GM18519 (cell line): ENCODE measurements at regions not wholly inside any gene's neighbourhood (a gene's known extent, or its start where the extent isn't known, plus 50 kb on each side); places are given as distances from the start of the nearest gene placed in this dataset.
"Not testable (repeated sequence)": the region's sequence is repeated elsewhere in the genome, so short reads cannot be mapped to it uniquely, and the experiment has no call there.

Source experiments
- ATAC-seq: cut with Tn5 transposase; IDR thresholded peaks from one replicate; pipeline ENCODE4 v1.9.1; 2021; ENCODE audit warnings: mild to moderate bottlenecking, moderate library complexity; ENCODE audit not compliant: unreplicated experiment, low FRiP score

DNA sequence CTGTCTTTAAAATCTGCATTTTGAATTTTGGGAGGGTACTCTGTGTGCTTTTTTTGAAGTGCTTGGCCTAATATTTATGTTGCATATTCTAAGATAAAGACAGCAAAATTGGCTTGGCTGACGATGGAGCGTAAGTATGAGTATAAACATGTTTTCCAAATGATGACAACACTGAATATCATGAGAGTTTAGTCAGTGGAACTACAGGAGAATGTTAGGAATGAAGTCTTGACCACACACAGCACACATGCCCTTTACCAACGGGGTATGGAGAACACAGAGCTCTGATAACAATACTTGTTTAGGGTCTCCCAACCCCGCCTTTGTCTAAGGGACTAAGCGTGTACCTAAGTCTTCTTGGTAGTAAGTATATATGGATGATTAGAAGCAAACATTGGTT, 253.9 kb upstream of the FZD8 start:
- ATAC-seq = no peak

- no peak for ATAC-seq
Observed at GRCh38 chr10:35895331-35895730, 253.2 kb upstream of the FZD8 start.

DNA sequence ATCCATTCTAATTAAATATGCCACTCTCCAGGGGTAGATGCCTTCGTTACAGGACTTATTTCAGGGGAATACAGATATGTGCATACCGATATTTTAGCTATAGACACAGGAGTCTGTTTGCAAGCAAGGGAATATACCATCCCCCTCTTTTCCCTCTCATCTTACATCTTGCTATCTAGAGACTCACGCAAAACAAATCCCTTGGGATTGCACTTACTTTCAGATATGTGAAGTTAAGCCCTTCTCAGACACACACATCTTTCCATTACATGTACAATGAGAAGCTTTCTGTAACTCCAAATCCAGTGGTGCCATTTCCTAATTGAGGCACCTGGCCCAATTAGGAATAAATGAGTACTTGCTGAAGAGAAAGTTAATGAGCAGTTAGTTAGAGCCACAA, 250.4 kb upstream of the FZD8 start:
- ATAC-seq = no peak

- no peak for ATAC-seq
Observed at GRCh38 chr10:35890676-35891495, 248.8 kb upstream of the FZD8 start.

DNA sequence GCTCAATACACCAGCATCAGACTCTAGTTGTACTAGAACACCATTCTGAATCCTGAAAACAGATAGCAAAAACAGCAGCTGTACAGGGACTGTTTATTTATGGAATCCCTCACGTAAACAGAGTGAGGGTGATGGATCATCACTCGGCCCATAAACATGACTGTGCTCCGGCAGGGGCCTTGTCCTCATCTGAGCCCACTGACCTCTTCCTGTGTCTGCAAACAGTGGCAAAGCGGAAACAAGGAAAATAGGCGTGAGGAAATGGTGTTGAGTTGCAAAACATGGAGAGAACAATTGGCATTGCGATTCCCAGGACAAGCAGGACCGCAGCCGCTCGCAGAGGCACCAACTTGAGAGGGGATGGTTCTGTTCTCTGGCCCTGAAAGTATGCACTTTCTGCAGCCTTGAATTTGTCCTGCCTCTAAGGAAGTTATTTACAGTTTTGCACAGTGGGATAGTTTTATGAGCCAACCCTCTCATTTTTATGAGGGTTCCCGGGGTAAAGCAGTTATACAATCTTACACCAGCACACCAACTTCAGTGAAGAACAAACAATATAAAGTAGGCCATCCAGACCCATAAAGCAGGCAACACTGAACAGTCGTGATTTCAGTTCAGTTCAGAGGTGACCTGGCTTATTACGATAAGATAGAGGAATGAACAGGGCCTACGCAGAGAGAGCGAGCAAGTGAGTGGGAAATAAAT, 248.0 kb upstream of the FZD8 start:
- ATAC-seq = no peak

GRCh38 chr10:35889226-35889625, 247.1 kb upstream of the FZD8 start:
- no peak for ATAC-seq

DNA sequence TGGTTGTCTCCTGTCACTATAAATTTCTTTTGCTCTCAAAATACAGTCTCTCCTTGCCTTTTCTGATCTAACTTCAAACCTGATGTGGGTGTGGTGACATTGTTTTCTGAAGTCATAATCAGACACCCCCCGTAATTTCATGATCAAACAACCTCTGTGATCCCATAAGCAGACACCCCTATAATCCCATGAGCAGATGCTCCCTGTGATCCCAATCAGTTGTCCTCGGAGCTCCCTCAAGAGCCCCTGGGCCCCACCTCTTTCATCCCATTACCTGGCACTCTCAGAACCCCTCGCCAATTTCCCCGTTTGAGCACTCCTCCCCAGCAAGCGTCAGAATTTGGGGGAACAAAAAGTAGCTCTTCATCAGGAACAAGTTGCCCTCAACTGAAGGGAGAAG, 246.3 kb upstream of the FZD8 start:
- ATAC-seq = no peak

GRCh38 chr10:35887685-35888084, 245.6 kb upstream of the FZD8 start:
- no peak for ATAC-seq

GRCh38 chr10:35885076-35885475, 243.0 kb upstream of the FZD8 start:
- ATAC-seq = no peak

DNA sequence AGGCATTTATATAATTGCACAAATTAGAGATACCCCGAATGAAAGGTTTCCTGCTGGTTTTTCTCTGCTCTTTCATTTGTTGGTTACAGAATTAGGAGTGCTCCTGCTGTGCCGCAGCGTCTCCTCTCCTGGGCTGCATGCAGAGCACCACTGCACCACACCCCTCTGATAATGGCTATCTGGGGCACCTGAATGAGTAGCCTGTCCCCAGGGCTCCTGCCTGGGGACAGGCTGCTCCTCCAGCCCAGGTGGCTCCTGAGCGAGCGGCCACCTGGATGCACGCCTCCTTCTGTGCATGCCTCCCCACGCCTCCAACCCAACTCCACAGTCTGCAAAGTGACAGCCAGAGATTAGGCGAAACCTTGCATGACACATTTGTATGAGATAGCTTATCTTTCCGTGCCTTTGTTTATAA, 242.6 kb upstream of the FZD8 start:
- ATAC-seq = no peak

- ATAC-seq = no peak
Observed at GRCh38 chr10:35882422-35883150, 240.5 kb upstream of the FZD8 start.

GRCh38 chr10:35881320-35881719, 239.2 kb upstream of the FZD8 start:
- no peak for ATAC-seq

DNA sequence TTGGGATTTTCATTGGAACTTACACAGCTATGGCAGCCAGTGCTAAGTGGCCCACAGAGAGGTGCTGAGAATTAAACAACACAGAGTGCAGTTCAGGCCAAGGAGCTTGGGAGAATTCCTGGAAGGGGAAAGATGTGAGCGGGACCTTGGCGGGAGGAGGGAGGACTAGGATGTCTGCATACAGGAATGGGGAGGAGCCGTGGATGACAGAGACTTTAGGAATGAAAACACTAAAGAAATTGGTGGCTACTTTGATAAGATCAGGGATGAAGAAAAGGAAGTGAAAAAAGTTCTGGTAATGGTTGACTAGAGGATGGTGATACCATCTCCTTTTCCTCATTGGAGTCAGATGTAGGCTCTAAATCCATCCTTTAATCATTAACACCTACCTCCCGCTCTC, 234.2 kb upstream of the FZD8 start:
- ATAC-seq = no peak

GRCh38 chr10:35875016-35875676, 233.1 kb upstream of the FZD8 start:
- ATAC-seq = no peak

- ATAC-seq = no peak
Observed at GRCh38 chr10:35874311-35875015, 232.4 kb upstream of the FZD8 start.

- no peak for ATAC-seq
Observed at GRCh38 chr10:35872671-35873070, 230.6 kb upstream of the FZD8 start.

- no peak for ATAC-seq
Observed at GRCh38 chr10:35870665-35871310, 228.7 kb upstream of the FZD8 start.

- not testable (repeated sequence) for ATAC-seq
Observed at GRCh38 chr10:35858676-35859283, 216.7 kb upstream of the FZD8 start.

GRCh38 chr10:35857860-35858259, 215.8 kb upstream of the FZD8 start:
- no peak for ATAC-seq
